ENCODE measurements at regions not wholly inside any gene's neighbourhood (a gene's known extent, or its start where the extent isn't known, plus 50 kb on each side); places are given as distances from the start of the nearest gene placed in this dataset.

DNA sequence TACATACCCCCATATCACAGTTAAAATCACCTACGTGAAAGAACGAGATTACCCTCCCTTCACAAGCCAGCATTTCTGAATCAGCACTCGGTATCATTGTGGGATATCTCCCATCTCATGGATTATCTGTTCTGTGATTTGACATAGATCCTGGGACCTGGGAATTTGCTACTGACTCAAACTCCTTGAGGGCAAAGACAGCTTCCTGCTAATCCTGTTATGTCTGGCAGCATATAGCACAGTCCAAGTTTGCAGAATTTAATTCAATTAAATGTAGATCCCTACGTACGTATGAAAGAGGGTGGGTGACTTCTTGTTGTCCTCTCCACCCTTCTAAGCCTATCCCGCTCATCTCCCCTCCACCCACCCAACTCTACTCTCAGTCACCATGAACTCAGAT, 476.5 kb downstream of the KLF5 start:
- H3K27ac Mint-ChIP-seq = no peak overlapping the region
- ChIA-PET CTCF (no interaction called here), POLR2A (no interaction called here)
- no peaks in the 10 kb centered on the region for H3K36me3 Mint-ChIP-seq (ENCODE audit: low read depth)
- no peaks in the 10 kb centered on the region for H3K4me1 Mint-ChIP-seq (ENCODE audit: low read depth)
- TF ChIP-seq, protein P1, sequence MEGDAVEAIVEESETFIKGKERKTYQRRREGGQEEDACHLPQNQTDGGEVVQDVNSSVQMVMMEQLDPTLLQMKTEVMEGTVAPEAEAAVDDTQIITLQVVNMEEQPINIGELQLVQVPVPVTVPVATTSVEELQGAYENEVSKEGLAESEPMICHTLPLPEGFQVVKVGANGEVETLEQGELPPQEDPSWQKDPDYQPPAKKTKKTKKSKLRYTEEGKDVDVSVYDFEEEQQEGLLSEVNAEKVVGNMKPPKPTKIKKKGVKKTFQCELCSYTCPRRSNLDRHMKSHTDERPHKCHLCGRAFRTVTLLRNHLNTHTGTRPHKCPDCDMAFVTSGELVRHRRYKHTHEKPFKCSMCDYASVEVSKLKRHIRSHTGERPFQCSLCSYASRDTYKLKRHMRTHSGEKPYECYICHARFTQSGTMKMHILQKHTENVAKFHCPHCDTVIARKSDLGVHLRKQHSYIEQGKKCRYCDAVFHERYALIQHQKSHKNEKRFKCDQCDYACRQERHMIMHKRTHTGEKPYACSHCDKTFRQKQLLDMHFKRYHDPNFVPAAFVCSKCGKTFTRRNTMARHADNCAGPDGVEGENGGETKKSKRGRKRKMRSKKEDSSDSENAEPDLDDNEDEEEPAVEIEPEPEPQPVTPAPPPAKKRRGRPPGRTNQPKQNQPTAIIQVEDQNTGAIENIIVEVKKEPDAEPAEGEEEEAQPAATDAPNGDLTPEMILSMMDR (IDR thresholded peaks at IDR 0.05) = no peak
- ATAC-seq = no peak
- H3K27me3 Mint-ChIP-seq = no peaks in the 10 kb centered on the region
- intact Hi-C loops (cut with micrococcal nuclease) = no loop called here
- H3K9me3 Mint-ChIP-seq = no peaks in the 10 kb centered on the region
- no peak overlapping the region for H3K4me3 Mint-ChIP-seq
- DNase-seq = no peak

DNA sequence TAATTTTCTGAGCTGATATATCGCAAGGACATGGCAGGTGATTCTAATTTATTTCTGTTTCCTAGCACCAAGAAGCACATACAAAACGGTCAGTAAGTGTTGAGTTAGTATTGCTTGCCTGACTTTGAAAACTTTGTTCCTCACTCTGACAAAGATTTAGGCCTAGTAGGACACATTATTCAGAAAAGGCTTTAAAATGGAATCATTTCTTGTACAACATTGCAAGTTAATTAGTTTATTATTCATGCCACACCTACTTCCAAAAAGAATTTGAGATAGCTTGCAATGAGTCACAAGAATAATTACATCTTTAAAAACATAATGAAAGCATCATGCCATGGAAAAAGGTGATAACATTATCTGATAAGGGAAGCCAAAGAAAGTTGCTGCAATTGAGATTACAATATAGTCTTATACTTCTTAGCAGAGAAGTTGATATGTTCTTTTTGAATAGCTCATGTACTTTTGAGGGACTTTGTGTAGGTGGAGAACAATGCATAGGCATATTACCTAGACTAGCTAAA, 474.2 kb downstream of the KLF5 start:
- DNase-seq = no peak
- no peak for ATAC-seq
- no peaks in the 10 kb centered on the region for H3K27me3 Mint-ChIP-seq
- POLR2A ChIA-PET = no interaction called here
- H3K4me3 Mint-ChIP-seq = no peak overlapping the region
- TF ChIP-seq, protein P1 (IDR thresholded peaks at IDR 0.05) = no peak
- no peaks in the 10 kb centered on the region for H3K36me3 Mint-ChIP-seq (ENCODE audit: low read depth)
- no peak overlapping the region for H3K27ac Mint-ChIP-seq
- intact Hi-C loops (cut with micrococcal nuclease) = no loop called here
- CTCF ChIA-PET = interaction anchor here (0.7 to 1.7 kb wide), 3 partner anchors 16 to 496 kb away, joined by 3 to 4 read pairs (median 3); no protein-coding TSS in a partner anchor
- H3K9me3 Mint-ChIP-seq = no peaks in the 10 kb centered on the region
- H3K4me1 Mint-ChIP-seq (ENCODE audit: low read depth) = no peaks in the 10 kb centered on the region

DNA sequence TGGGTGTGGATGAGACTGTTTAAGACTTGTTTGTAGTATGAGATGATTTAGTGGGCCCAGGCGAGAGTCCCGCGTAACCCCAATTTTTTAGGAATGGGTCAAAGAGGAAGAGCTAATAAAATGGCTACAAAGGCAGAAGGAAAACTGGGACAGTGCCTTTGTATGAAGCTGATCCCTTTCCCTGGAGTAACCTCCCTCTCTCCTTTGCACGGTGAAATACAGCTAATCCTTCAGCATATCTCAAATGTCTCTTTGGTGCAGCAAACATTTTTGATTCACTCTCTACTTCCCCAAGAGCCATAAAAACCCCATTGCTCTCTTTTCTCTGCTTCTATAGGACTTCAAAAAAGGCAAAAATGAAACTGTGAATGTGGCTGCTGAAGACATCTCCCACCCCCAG, 473.8 kb downstream of the KLF5 start:
- no peak overlapping the region for H3K27ac Mint-ChIP-seq
- ChIA-PET CTCF (interaction anchor here (1.2 to 1.7 kb wide), 2 partner anchors 16 to 496 kb away, joined by 3 to 4 read pairs; no protein-coding TSS in a partner anchor), POLR2A (no interaction called here)

DNA sequence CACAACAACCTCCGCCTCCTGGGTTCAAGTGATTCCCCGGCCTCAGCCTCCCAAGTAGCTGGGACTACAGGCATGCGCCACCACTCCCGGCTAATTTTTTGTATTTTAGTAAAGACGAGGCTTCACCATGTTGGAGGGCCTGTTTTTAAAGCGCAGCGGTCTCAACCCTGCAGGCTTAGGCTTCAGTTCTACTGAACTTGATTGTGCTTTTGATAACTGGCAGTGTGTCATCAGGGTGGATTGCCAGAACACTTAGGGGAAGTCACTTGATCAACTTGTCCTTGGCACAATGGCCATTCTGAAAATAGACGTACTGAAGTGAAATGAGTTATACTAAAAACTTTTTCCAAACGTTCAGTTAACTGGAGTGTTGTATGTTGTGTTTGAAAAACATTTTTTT, 472.2 kb downstream of the KLF5 start:
- intact Hi-C loops (cut with micrococcal nuclease) = no loop called here
- Mint-ChIP-seq H3K9me3 (no peaks in the 10 kb centered on the region), H3K27ac (no peak overlapping the region), H3K36me3 (ENCODE audit: low read depth) (no peaks in the 10 kb centered on the region), H3K27me3 (no peaks in the 10 kb centered on the region), H3K4me3 (no peak overlapping the region), H3K4me1 (ENCODE audit: low read depth) (no peaks in the 10 kb centered on the region)
- POLR2A ChIA-PET = no interaction called here
- CTCF ChIA-PET = no interaction called here
- no peak for ATAC-seq
- TF ChIP-seq, protein P1 (IDR thresholded peaks at IDR 0.05) = no peak
- DNase-seq = no peak

More for the DNA sequence above, 473.8 kb downstream of the KLF5 start:
- Mint-ChIP-seq H3K4me3 (no peak overlapping the region), H3K36me3 (ENCODE audit: low read depth) (no peaks in the 10 kb centered on the region), H3K27me3 (no peaks in the 10 kb centered on the region), H3K9me3 (no peaks in the 10 kb centered on the region), H3K4me1 (ENCODE audit: low read depth) (no peaks in the 10 kb centered on the region)
- intact Hi-C loops (cut with micrococcal nuclease) = no loop called here
- no peak for ATAC-seq
- TF ChIP-seq, protein P1 (IDR thresholded peaks at IDR 0.05) = no peak
- no peak for DNase-seq

DNA sequence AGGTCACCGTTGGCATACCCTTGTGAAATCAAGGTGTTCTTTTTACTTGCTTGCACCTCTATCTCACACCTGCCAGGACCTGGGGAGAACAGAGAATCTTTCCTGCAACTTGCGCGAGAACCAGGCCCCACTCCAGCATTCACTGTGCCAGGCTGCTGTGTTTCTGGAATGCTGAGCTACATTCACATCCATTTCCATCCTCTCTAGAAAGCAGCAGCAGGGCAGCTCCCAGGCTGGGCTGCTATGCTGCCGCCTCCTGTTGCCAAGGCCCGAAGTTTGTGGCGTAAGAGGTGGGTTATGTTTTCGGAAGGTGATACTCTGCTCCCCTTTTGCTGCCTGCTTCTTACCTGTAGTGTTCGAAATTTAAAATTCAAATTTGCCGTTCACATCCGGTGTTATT, 464.1 kb downstream of the KLF5 start:
- H3K4me3 Mint-ChIP-seq = no peak overlapping the region
- ChIA-PET CTCF (no interaction called here), POLR2A (no interaction called here)
- intact Hi-C loops (cut with micrococcal nuclease) = no loop called here
- no peaks in the 10 kb centered on the region for H3K36me3 Mint-ChIP-seq (ENCODE audit: low read depth)
- H3K9me3 Mint-ChIP-seq = no peaks in the 10 kb centered on the region
- H3K27ac Mint-ChIP-seq = no peak overlapping the region
- DNase-seq = no peak
- TF ChIP-seq, protein P1 (IDR thresholded peaks at IDR 0.05) = no peak
- no peaks in the 10 kb centered on the region for H3K27me3 Mint-ChIP-seq
- peaks cover 14% of the 10 kb centered on the region for H3K4me1 Mint-ChIP-seq (ENCODE audit: low read depth)
- no peak for ATAC-seq
